HepG2 (cell line): ENCODE measurements at regions not wholly inside any gene's neighbourhood (a gene's known extent, or its start where the extent isn't known, plus 50 kb on each side); places are given as distances from the start of the nearest gene placed in this dataset.

Experiments
- AHR ChIP-seq: IDR thresholded peaks from 2 replicates; pipeline ENCODE4 v1.6.1; 2018; ENCODE audit warnings: missing genetic modification reagents, missing compliant biosample characterization
- BRF2 ChIP-seq: sonication (generic); formaldehyde crosslinking; IDR thresholded peaks from 2 replicates; pipeline ENCODE4 v1.8.1; 2022; ENCODE audit warnings: mild to moderate bottlenecking, missing genetic modification reagents
- FUBP1 ChIP-seq: sonication (generic); formaldehyde crosslinking; IDR thresholded peaks from 2 replicates; pipeline ENCODE4 v1.5.1; 2020; ENCODE audit warnings: missing genetic modification reagents, mild to moderate bottlenecking, borderline replicate concordance
- MATR3 ChIP-seq: sonication (generic); formaldehyde crosslinking; IDR thresholded peaks from 2 replicates; pipeline ENCODE4 v1.4.0; 2020; ENCODE audit warnings: missing genetic modification reagents
- MLXIP ChIP-seq: sonication (generic); formaldehyde crosslinking; IDR thresholded peaks from 2 replicates; pipeline ENCODE4 v1.9.0; 2021; ENCODE audit warnings: missing genetic modification reagents, borderline replicate concordance
- MZF1 ChIP-seq: sonication (generic); formaldehyde crosslinking; IDR thresholded peaks from 2 replicates; pipeline ENCODE4 v1.8.1; 2023; ENCODE audit warnings: mild to moderate bottlenecking, missing genetic modification reagents, borderline replicate concordance
- NFE2 ChIP-seq: sonication (generic); formaldehyde crosslinking; IDR thresholded peaks from 2 replicates; pipeline ENCODE4 v1.4.0; 2020; ENCODE audit warnings: missing genetic modification reagents
- NFYB ChIP-seq: sonication (generic); formaldehyde crosslinking; IDR thresholded peaks from 2 replicates; pipeline ENCODE4 v1.4.0; 2020; ENCODE audit warnings: missing genetic modification reagents
- NR2F6 ChIP-seq, 2 experiments: IDR thresholded peaks; 2 replicates each; pipeline ENCODE4 v1.6.1; 2016; ENCODE audit warnings: antibody characterized with exemption in 1 of 2, mild to moderate bottlenecking in 1 of 2
- PBX2 ChIP-seq: IDR thresholded peaks from 2 replicates; pipeline ENCODE4 v1.6.1; 2016; ENCODE audit warnings: control low read depth
- RFXANK ChIP-seq: IDR thresholded peaks from 2 replicates; pipeline ENCODE4 v1.6.1; 2016
- SP2 ChIP-seq: sonication (generic); formaldehyde crosslinking; IDR thresholded peaks from 2 replicates; pipeline ENCODE4 v1.5.1; 2020; ENCODE audit warnings: mild to moderate bottlenecking, missing genetic modification reagents
- TFDP1 ChIP-seq: IDR thresholded peaks from 2 replicates; pipeline ENCODE4 v1.6.1; 2016; ENCODE audit warnings: missing compliant biosample characterization, missing genetic modification reagents, borderline replicate concordance
- ZNF749 ChIP-seq: sonication (generic); formaldehyde crosslinking; IDR thresholded peaks from 2 replicates; pipeline ENCODE4 v1.8.0; 2022; ENCODE audit warnings: mild to moderate bottlenecking, missing genetic modification reagents, moderate library complexity, borderline replicate concordance
- TF ChIP-seq, protein P1 (sequence below): sonication (generic); formaldehyde crosslinking; IDR thresholded peaks from 2 replicates; pipeline ENCODE4 v1.4.0; 2020; ENCODE audit warnings: missing genetic modification reagents
- TF ChIP-seq, protein P2 (sequence below): sonication (generic); formaldehyde crosslinking; conservative IDR thresholded peaks from 2 replicates; pipeline ENCODE4 v1.8.0; 2022; ENCODE audit warnings: low read depth, missing genetic modification reagents

GRCh38 chr7:138245682-138246081 lies 169.4 kb downstream of the AKR1D1 start (continued):
- peak; percentile 34; the same call in 1 of the 2 replicates for TF ChIP-seq TFDP1
- TF ChIP-seq SP2 = no peak
- TF ChIP-seq ZNF749 (CRISPR knock-in tag) = no peak
- TF ChIP-seq PBX2 (CRISPR knock-in tag) = no peak
- TF ChIP-seq AHR = no peak
- no peak for TF ChIP-seq FUBP1 (CRISPR knock-in tag)
- peak; percentile 63 for TF ChIP-seq NR2F6 (IDR thresholded peaks at IDR 0.05)
- peak; percentile 77 for TF ChIP-seq NR2F6 (CRISPR knock-in tag; IDR thresholded peaks at IDR 0.05)
- TF ChIP-seq NFE2 = no peak
- TF ChIP-seq MZF1 (CRISPR knock-in tag) = no peak
- TF ChIP-seq MLXIP (CRISPR knock-in tag) = no peak
- TF ChIP-seq, protein P1, sequence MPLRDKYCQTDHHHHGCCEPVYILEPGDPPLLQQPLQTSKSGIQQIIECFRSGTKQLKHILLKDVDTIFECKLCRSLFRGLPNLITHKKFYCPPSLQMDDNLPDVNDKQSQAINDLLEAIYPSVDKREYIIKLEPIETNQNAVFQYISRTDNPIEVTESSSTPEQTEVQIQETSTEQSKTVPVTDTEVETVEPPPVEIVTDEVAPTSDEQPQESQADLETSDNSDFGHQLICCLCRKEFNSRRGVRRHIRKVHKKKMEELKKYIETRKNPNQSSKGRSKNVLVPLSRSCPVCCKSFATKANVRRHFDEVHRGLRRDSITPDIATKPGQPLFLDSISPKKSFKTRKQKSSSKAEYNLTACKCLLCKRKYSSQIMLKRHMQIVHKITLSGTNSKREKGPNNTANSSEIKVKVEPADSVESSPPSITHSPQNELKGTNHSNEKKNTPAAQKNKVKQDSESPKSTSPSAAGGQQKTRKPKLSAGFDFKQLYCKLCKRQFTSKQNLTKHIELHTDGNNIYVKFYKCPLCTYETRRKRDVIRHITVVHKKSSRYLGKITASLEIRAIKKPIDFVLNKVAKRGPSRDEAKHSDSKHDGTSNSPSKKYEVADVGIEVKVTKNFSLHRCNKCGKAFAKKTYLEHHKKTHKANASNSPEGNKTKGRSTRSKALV (CRISPR knock-in tag) = no peak
- TF ChIP-seq, protein P2, sequence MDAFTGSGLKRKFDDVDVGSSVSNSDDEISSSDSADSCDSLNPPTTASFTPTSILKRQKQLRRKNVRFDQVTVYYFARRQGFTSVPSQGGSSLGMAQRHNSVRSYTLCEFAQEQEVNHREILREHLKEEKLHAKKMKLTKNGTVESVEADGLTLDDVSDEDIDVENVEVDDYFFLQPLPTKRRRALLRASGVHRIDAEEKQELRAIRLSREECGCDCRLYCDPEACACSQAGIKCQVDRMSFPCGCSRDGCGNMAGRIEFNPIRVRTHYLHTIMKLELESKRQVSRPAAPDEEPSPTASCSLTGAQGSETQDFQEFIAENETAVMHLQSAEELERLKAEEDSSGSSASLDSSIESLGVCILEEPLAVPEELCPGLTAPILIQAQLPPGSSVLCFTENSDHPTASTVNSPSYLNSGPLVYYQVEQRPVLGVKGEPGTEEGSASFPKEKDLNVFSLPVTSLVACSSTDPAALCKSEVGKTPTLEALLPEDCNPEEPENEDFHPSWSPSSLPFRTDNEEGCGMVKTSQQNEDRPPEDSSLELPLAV = no peak
- TF ChIP-seq MATR3 (CRISPR knock-in tag) = no peak
- no peak for TF ChIP-seq RFXANK (CRISPR knock-in tag)
- no peak for TF ChIP-seq NFYB (CRISPR knock-in tag)
- no peak for TF ChIP-seq BRF2 (CRISPR knock-in tag)
